CD14-positive monocyte (primary cell): ENCODE measurements at regions not wholly inside any gene's neighbourhood (a gene's known extent, or its start where the extent isn't known, plus 50 kb on each side); places are given as distances from the start of the nearest gene placed in this dataset.

Source experiments
- DNase-seq, 3 donors: peaks; one replicate each; pipeline ENCODE4 v3.0.0-alpha.2; 2011 to 2022
- H2AFZ ChIP-seq: 2 replicates; pipeline ENCODE4 v1.6.0; 2012; ENCODE audit warnings: mild to moderate bottlenecking, low read depth, low read length, inconsistent platforms; ENCODE audit not compliant: insufficient read depth, poor library complexity, severe bottlenecking
- H3K27ac ChIP-seq, 2 donors: 1 replicate in 1 of 2; 2 replicates in 1 of 2; pipeline ENCODE4 v1.5.1; 2012 to 2013; ENCODE audit warnings: low read length in 2 of 2, control low read depth in 1 of 2, inconsistent platforms in 1 of 2, low read depth in 1 of 2, mild to moderate bottlenecking in 1 of 2
- H3K27me3 ChIP-seq, 2 donors: one replicate each; pipeline versions ENCODE4 v1.6.0 to v1.6.1; 2011 to 2013; ENCODE audit warnings: low read length in 2 of 2; ENCODE audit not compliant: control insufficient read depth in 2 of 2, insufficient read depth in 2 of 2
- H3K36me3 ChIP-seq, 2 donors: replicated peaks in 1 of 2; 1 replicate in 1 of 2; 2 replicates in 1 of 2; pipeline versions ENCODE4 v1.5.1 to v1.6.1; 2012 to 2013; ENCODE audit warnings: low read length in 2 of 2, control low read depth in 1 of 2, inconsistent platforms in 1 of 2, mild to moderate bottlenecking in 1 of 2; ENCODE audit not compliant: insufficient read depth in 2 of 2, control insufficient read depth in 1 of 2
- H3K4me1 ChIP-seq, 2 donors: 1 replicate in 1 of 2; 2 replicates in 1 of 2; pipeline versions ENCODE4 v1.5.1 to v1.6.1; 2012 to 2013; ENCODE audit warnings: low read length in 2 of 2, control low read depth in 1 of 2, inconsistent platforms in 1 of 2, mild to moderate bottlenecking in 1 of 2, moderate library complexity in 1 of 2; ENCODE audit not compliant: insufficient read depth in 2 of 2, control insufficient read depth in 1 of 2
- H3K4me2 ChIP-seq: replicated peaks from 2 replicates; pipeline ENCODE3; 2012; ENCODE audit warnings: low read length, moderate library complexity, mild to moderate bottlenecking; ENCODE audit not compliant: poor library complexity, severe bottlenecking; ENCODE audit errors: extremely low read depth
- H3K4me3 ChIP-seq, 3 experiments: fragments of 200-600 bp in 1 of 3; sonication (generic) in 1 of 3; replicated peaks in 1 of 3; 1 replicate in 2 of 3; 2 replicates in 1 of 3; pipeline ENCODE4 v1.5.1; 2011 to 2013; ENCODE audit warnings: low read length in 3 of 3, mild to moderate bottlenecking in 3 of 3, control low read depth in 2 of 3, low read depth in 2 of 3, inconsistent platforms in 1 of 3, moderate library complexity in 1 of 3
- H3K79me2 ChIP-seq: 2 replicates; pipeline ENCODE4 v1.6.0; 2012; ENCODE audit warnings: mild to moderate bottlenecking, control low read depth, inconsistent platforms, low read length, moderate library complexity; ENCODE audit not compliant: insufficient read depth
- H3K9ac ChIP-seq: 2 replicates; pipeline ENCODE4 v1.6.0; 2017; ENCODE audit warnings: low read length, mild to moderate bottlenecking; ENCODE audit not compliant: insufficient read depth, poor library complexity, severe bottlenecking
- H3K9me3 ChIP-seq, 2 donors: replicated peaks in 1 of 2; 1 replicate in 1 of 2; 2 replicates in 1 of 2; pipeline versions ENCODE4 v1.5.1 to v1.6.1; 2012 to 2013; ENCODE audit warnings: low read length in 2 of 2, control low read depth in 1 of 2; ENCODE audit not compliant: control insufficient read depth in 1 of 2, insufficient read depth in 1 of 2
- H4K20me1 ChIP-seq: 2 replicates; pipeline ENCODE4 v1.6.0; 2012; ENCODE audit warnings: mild to moderate bottlenecking, low read length, control low read depth, moderate library complexity; ENCODE audit not compliant: insufficient read depth
- H3K27ac Mint-ChIP-seq, 7 donors: one replicate each; pipeline ENCODE4 v1.8.0; 2020; ENCODE audit warnings: mild to moderate bottlenecking in 7 of 7, mixed read lengths in 7 of 7, moderate library complexity in 6 of 7, inconsistent platforms in 2 of 7
- H3K27me3 Mint-ChIP-seq, 3 donors: one replicate each; pipeline ENCODE4 v1.8.0; 2021 to 2022; ENCODE audit warnings: low read depth in 3 of 3, mild to moderate bottlenecking in 3 of 3, mixed read lengths in 3 of 3, moderate library complexity in 3 of 3, inconsistent platforms in 1 of 3
- H3K36me3 Mint-ChIP-seq, 2 donors: one replicate each; pipeline ENCODE4 v1.8.0; 2020; ENCODE audit warnings: mixed read lengths in 2 of 2, inconsistent platforms in 1 of 2, mild to moderate bottlenecking in 1 of 2
- H3K4me1 Mint-ChIP-seq: one replicate; pipeline ENCODE4 v1.8.0; 2020; ENCODE audit warnings: mild to moderate bottlenecking, mixed read lengths
- H3K4me3 Mint-ChIP-seq, 2 donors: one replicate each; pipeline ENCODE4 v1.8.0; 2020; ENCODE audit warnings: mild to moderate bottlenecking in 2 of 2, mixed read lengths in 2 of 2, moderate library complexity in 1 of 2
- H3K9me3 Mint-ChIP-seq, 7 donors: one replicate each; pipeline ENCODE4 v1.8.0; 2020 to 2022; ENCODE audit warnings: mixed read lengths in 7 of 7, mild to moderate bottlenecking in 6 of 7, moderate library complexity in 6 of 7, inconsistent platforms in 2 of 7
- CTCF ChIP-seq: fragments of 200-600 bp; IDR thresholded peaks from one replicate; pipeline ENCODE4 v1.8.0; 2022; ENCODE audit warnings: antibody characterized with exemption, mild to moderate bottlenecking
- WGBS: methylation state at CpG from one replicate; pipeline ENCODE4 v1.1.5; 2013; ENCODE audit warnings: missing lambda C conversion rate; ENCODE audit not compliant: insufficient coverage; 5-methylcytosine and 5-hydroxymethylcytosine counted together
- intact Hi-C, 2 donors: fragments of 100-400 bp; cut with micrococcal nuclease; formaldehyde crosslinking; loops; one replicate each; pipeline versions ENCODE4 v1.15.0 to v1.15.1; 2023

GRCh38 chr12:91332302-91332701, 149.7 kb upstream of the DCN start:
- intact Hi-C loops: no loop called here
- H4K20me1 ChIP-seq: no peaks in the 10 kb centered on the region
- Mint-ChIP-seq H3K4me3 (no peak overlapping the region), H3K27me3 (peaks cover 0 to 3% (median 0%) of the 10 kb centered on the region in 3 donors), H3K27ac (no peak overlapping the region), H3K4me1 (no peaks in the 10 kb centered on the region), H3K36me3 (no peaks in the 10 kb centered on the region), H3K9me3 (no peaks in the 10 kb centered on the region)
- no peak overlapping the region for H3K4me2 ChIP-seq
- no peaks in the 10 kb centered on the region for H3K36me3 ChIP-seq
- H3K9me3 ChIP-seq: no peaks in the 10 kb centered on the region
- H3K27ac ChIP-seq: no peak overlapping the region
- no peak overlapping the region for H3K4me3 ChIP-seq
- H3K9ac ChIP-seq: no peak overlapping the region
- H2AFZ ChIP-seq: no peak overlapping the region
- no peak for DNase-seq
- TF ChIP-seq CTCF: no peak
- no peaks in the 10 kb centered on the region for H3K27me3 ChIP-seq
- no CpG with 5 or more reads among the region's 1 CpG for WGBS
- no peaks in the 10 kb centered on the region for H3K79me2 ChIP-seq
- H3K4me1 ChIP-seq: no peaks in the 10 kb centered on the region

GRCh38 chr12:91331371-91331770, 148.8 kb upstream of the DCN start:
- H3K4me2 ChIP-seq: no peak overlapping the region
- no peak overlapping the region for H3K27ac Mint-ChIP-seq
- intact Hi-C loops: no loop called here

More at GRCh38 chr12:91331371-91331770, 148.8 kb upstream of the DCN start:
- no peaks in the 10 kb centered on the region for H3K9me3 Mint-ChIP-seq
- no peaks in the 10 kb centered on the region for H3K27me3 ChIP-seq
- H3K4me1 Mint-ChIP-seq: no peaks in the 10 kb centered on the region
- no peak for TF ChIP-seq CTCF
- no peak for DNase-seq
- 100% methylated on average over 1 of the region's 2 CpGs for WGBS
- H3K4me3 Mint-ChIP-seq: no peak overlapping the region
- H3K4me3 ChIP-seq: no peak overlapping the region
- H3K4me1 ChIP-seq: no peaks in the 10 kb centered on the region
- no peak overlapping the region for H3K9ac ChIP-seq
- H3K27me3 Mint-ChIP-seq: peaks cover 0 to 3% (median 0%) of the 10 kb centered on the region in 3 donors
- no peaks in the 10 kb centered on the region for H3K36me3 Mint-ChIP-seq
- H3K9me3 ChIP-seq: no peaks in the 10 kb centered on the region
- H3K79me2 ChIP-seq: no peaks in the 10 kb centered on the region
- no peak overlapping the region for H3K27ac ChIP-seq
- no peak overlapping the region for H2AFZ ChIP-seq
- no peaks in the 10 kb centered on the region for H4K20me1 ChIP-seq
- H3K36me3 ChIP-seq: no peaks in the 10 kb centered on the region
